ENCODE measurements at regions not wholly inside any gene's neighbourhood (a gene's known extent, or its start where the extent isn't known, plus 50 kb on each side); places are given as distances from the start of the nearest gene placed in this dataset.

DNA sequence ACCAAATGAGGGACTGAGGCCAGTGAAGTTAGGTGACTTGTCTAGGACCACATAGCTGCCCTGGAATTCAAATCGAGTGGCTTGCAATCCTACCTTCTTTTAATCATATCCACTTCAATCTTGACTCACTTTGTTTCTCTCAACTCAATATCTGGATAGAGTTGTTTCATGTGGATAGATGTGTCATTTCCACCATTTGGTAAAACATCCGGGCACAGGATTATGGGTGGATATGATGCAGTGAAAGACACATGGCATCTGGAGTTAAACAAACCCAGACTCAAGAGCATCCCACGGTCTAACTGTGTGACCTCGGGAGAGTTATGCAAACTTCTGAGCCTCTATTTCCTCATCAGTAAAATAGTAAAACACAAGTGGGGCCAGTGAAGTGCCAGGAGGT lies 103.6 kb upstream of the CNKSR3 start:
- no CpG with 5 or more reads among the region's 4 CpGs for WGBS (ENCODE audit: extremely low coverage, insufficient read length, low lambda C conversion rate)
- Histone ChIP-seq H3K56ac (ENCODE audit: insufficient read length, low read depth, low read length) (no peak overlapping the region), H4K8ac (replicated peaks; ENCODE audit: insufficient read length, low read depth, low read length) (no peak overlapping the region), H3K23ac (ENCODE audit: insufficient read length, low read depth, low read length) (no peak overlapping the region), H3K9ac (ENCODE audit: extremely low read depth, insufficient read length, low read length) (no peak overlapping the region), H2AK5ac (ENCODE audit: insufficient read length, low read length) (no peak overlapping the region), H3K27me3 (ENCODE audit: insufficient read depth, low read length) (no peaks in the 10 kb centered on the region), H3K14ac (ENCODE audit: insufficient read depth, low read length) (no peak overlapping the region), H2BK120ac (ENCODE audit: low read depth, low read length, poor library complexity, severe bottlenecking) (no peak overlapping the region), H3K4ac (ENCODE audit: low read depth, low read length) (no peak overlapping the region), H3K79me2 (ENCODE audit: insufficient read depth, low read length) (no peaks in the 10 kb centered on the region), H4K20me1 (ENCODE audit: control insufficient read depth, insufficient read depth, insufficient read length) (no peaks in the 10 kb centered on the region), H3K4me2 (ENCODE audit: insufficient read depth, insufficient read length, low read length) (no peak overlapping the region), H2BK20ac (ENCODE audit: low read depth, low read length, poor library complexity, severe bottlenecking) (no peak overlapping the region), H4K91ac (ENCODE audit: insufficient read length, low read depth, low read length) (no peak overlapping the region), H3K79me1 (ENCODE audit: insufficient read depth, low read depth, low read length, poor library complexity, severe bottlenecking) (no peaks in the 10 kb centered on the region), H2BK12ac (ENCODE audit: insufficient read length, low read depth, low read length) (no peak overlapping the region), H4K5ac (ENCODE audit: insufficient read length, low read depth, low read length) (no peak overlapping the region), H3K4me1 (ENCODE audit: insufficient read depth, low read length) (no peaks in the 10 kb centered on the region), H3K27ac (ENCODE audit: insufficient read length, low read depth, low read length) (no peak overlapping the region), H3K18ac (ENCODE audit: insufficient read length, low read depth, low read length) (no peak overlapping the region), H2BK5ac (ENCODE audit: insufficient read length, low read length) (no peak overlapping the region), H2BK15ac (ENCODE audit: low read depth, low read length) (no peak overlapping the region), H3T11ph (ENCODE audit: low read length) (no peak overlapping the region), H3K23me2 (ENCODE audit: insufficient read length, low read depth, low read length, poor library complexity, severe bottlenecking) (no peaks in the 10 kb centered on the region), H3K9me3 (ENCODE audit: control insufficient read depth, low read depth, low read length) (no peaks in the 10 kb centered on the region), H2AFZ (ENCODE audit: low read length) (no peak overlapping the region)
- Mint-ChIP-seq H3K4me1 (peaks cover 3 to 6% of the 10 kb centered on the region in 2 experiments), H3K9me3 (no peaks in the 10 kb centered on the region), H3K27me3 (ENCODE audit: low read depth) (no peaks in the 10 kb centered on the region), H3K36me3 (ENCODE audit: insufficient read depth in 1 of 3, low read depth in 3 of 3) (no peaks in the 10 kb centered on the region), H3K4me3 (no peak overlapping the region), H3K27ac (no peak overlapping the region)
- DNase-seq, result no peak
- TF ChIP-seq, protein P1, sequence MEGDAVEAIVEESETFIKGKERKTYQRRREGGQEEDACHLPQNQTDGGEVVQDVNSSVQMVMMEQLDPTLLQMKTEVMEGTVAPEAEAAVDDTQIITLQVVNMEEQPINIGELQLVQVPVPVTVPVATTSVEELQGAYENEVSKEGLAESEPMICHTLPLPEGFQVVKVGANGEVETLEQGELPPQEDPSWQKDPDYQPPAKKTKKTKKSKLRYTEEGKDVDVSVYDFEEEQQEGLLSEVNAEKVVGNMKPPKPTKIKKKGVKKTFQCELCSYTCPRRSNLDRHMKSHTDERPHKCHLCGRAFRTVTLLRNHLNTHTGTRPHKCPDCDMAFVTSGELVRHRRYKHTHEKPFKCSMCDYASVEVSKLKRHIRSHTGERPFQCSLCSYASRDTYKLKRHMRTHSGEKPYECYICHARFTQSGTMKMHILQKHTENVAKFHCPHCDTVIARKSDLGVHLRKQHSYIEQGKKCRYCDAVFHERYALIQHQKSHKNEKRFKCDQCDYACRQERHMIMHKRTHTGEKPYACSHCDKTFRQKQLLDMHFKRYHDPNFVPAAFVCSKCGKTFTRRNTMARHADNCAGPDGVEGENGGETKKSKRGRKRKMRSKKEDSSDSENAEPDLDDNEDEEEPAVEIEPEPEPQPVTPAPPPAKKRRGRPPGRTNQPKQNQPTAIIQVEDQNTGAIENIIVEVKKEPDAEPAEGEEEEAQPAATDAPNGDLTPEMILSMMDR (conservative IDR thresholded peaks at IDR 0.05), result no peak

All from H9 (cell line).